ENCODE measurements at regions not wholly inside any gene's neighbourhood (a gene's known extent, or its start where the extent isn't known, plus 50 kb on each side); places are given as distances from the start of the nearest gene placed in this dataset.
"Not testable (repeated sequence)": the region's sequence is repeated elsewhere in the genome, so short reads cannot be mapped to it uniquely, and the experiment has no call there.

- not testable (repeated sequence) for H3K9me3 ChIP-seq (ENCODE audit: control insufficient read depth, insufficient read depth, low read length); H3K9ac ChIP-seq (ENCODE audit: low read depth, low read length); H3K4me1 ChIP-seq (ENCODE audit: control insufficient read depth, insufficient read depth, low read length); H3K36me3 ChIP-seq (ENCODE audit: control insufficient read depth, insufficient read depth, low read length); H3K27me3 ChIP-seq (ENCODE audit: control insufficient read depth, insufficient read depth, low read length); H3K4me3 ChIP-seq (ENCODE audit: low read depth, low read length); H3K27ac ChIP-seq (ENCODE audit: low read depth, low read length)
These were observed 562.4 kb upstream of the RAB6C start for GRCh38 chr2:129417041-129417440.

- Histone ChIP-seq H3K4me3 (ENCODE audit: low read depth, low read length) (no peak overlapping the region), H3K27ac (ENCODE audit: low read depth, low read length) (no peak overlapping the region), H3K27me3 (ENCODE audit: control insufficient read depth, insufficient read depth, low read length) (no peaks in the 10 kb centered on the region), H3K9me3 (ENCODE audit: control insufficient read depth, insufficient read depth, low read length) (no peaks in the 10 kb centered on the region), H3K4me1 (ENCODE audit: control insufficient read depth, insufficient read depth, low read length) (no peaks in the 10 kb centered on the region), H3K36me3 (ENCODE audit: control insufficient read depth, insufficient read depth, low read length) (no peaks in the 10 kb centered on the region), H3K9ac (ENCODE audit: low read depth, low read length) (no peak overlapping the region)
These were observed 557.4 kb upstream of the RAB6C start for GRCh38 chr2:129422028-129422427.

- Histone ChIP-seq H3K36me3 (ENCODE audit: control insufficient read depth, insufficient read depth, low read length) (no peaks in the 10 kb centered on the region), H3K9ac (ENCODE audit: low read depth, low read length) (no peak overlapping the region), H3K9me3 (ENCODE audit: control insufficient read depth, insufficient read depth, low read length) (no peaks in the 10 kb centered on the region), H3K4me3 (ENCODE audit: low read depth, low read length) (no peak overlapping the region), H3K27ac (ENCODE audit: low read depth, low read length) (no peak overlapping the region), H3K4me1 (ENCODE audit: control insufficient read depth, insufficient read depth, low read length) (no peaks in the 10 kb centered on the region), H3K27me3 (ENCODE audit: control insufficient read depth, insufficient read depth, low read length) (no peaks in the 10 kb centered on the region)
These were observed 551.3 kb upstream of the RAB6C start for GRCh38 chr2:129428086-129428660.

- no peaks in the 10 kb centered on the region for H3K36me3 ChIP-seq (ENCODE audit: control insufficient read depth, insufficient read depth, low read length)
- H3K9ac ChIP-seq (ENCODE audit: low read depth, low read length) = no peak overlapping the region
- H3K4me1 ChIP-seq (ENCODE audit: control insufficient read depth, insufficient read depth, low read length) = no peaks in the 10 kb centered on the region
- no peaks in the 10 kb centered on the region for H3K9me3 ChIP-seq (ENCODE audit: control insufficient read depth, insufficient read depth, low read length)
- no peak overlapping the region for H3K27ac ChIP-seq (ENCODE audit: low read depth, low read length)
- no peaks in the 10 kb centered on the region for H3K27me3 ChIP-seq (ENCODE audit: control insufficient read depth, insufficient read depth, low read length)
- no peak overlapping the region for H3K4me3 ChIP-seq (ENCODE audit: low read depth, low read length)
These were observed 548.6 kb upstream of the RAB6C start for GRCh38 chr2:129430911-129431310.

- Histone ChIP-seq H3K9ac (ENCODE audit: low read depth, low read length) (no peak overlapping the region), H3K4me1 (ENCODE audit: control insufficient read depth, insufficient read depth, low read length) (no peaks in the 10 kb centered on the region), H3K4me3 (ENCODE audit: low read depth, low read length) (no peak overlapping the region), H3K27me3 (ENCODE audit: control insufficient read depth, insufficient read depth, low read length) (no peaks in the 10 kb centered on the region), H3K27ac (ENCODE audit: low read depth, low read length) (no peak overlapping the region), H3K36me3 (ENCODE audit: control insufficient read depth, insufficient read depth, low read length) (no peaks in the 10 kb centered on the region), H3K9me3 (ENCODE audit: control insufficient read depth, insufficient read depth, low read length) (no peaks in the 10 kb centered on the region)
These were observed 547.6 kb upstream of the RAB6C start for GRCh38 chr2:129431881-129432280.

GRCh38 chr2:129436809-129437208 lies 542.7 kb upstream of the RAB6C start:
- H3K9me3 ChIP-seq (ENCODE audit: control insufficient read depth, insufficient read depth, low read length) = no peaks in the 10 kb centered on the region
- no peaks in the 10 kb centered on the region for H3K36me3 ChIP-seq (ENCODE audit: control insufficient read depth, insufficient read depth, low read length)
- H3K27ac ChIP-seq (ENCODE audit: low read depth, low read length) = no peak overlapping the region
- H3K4me3 ChIP-seq (ENCODE audit: low read depth, low read length) = no peak overlapping the region
- H3K9ac ChIP-seq (ENCODE audit: low read depth, low read length) = no peak overlapping the region
- H3K27me3 ChIP-seq (ENCODE audit: control insufficient read depth, insufficient read depth, low read length) = no peaks in the 10 kb centered on the region
- no peaks in the 10 kb centered on the region for H3K4me1 ChIP-seq (ENCODE audit: control insufficient read depth, insufficient read depth, low read length)

GRCh38 chr2:129437725-129438124 lies 541.7 kb upstream of the RAB6C start:
- Histone ChIP-seq H3K9me3 (ENCODE audit: control insufficient read depth, insufficient read depth, low read length) (no peaks in the 10 kb centered on the region), H3K36me3 (ENCODE audit: control insufficient read depth, insufficient read depth, low read length) (no peaks in the 10 kb centered on the region)

GRCh38 chr2:129438501-129439057 lies 540.9 kb upstream of the RAB6C start:
- H3K9me3 ChIP-seq (ENCODE audit: control insufficient read depth, insufficient read depth, low read length) = no peaks in the 10 kb centered on the region
- no peak overlapping the region for H3K9ac ChIP-seq (ENCODE audit: low read depth, low read length)
- no peak overlapping the region for H3K27ac ChIP-seq (ENCODE audit: low read depth, low read length)
- H3K36me3 ChIP-seq (ENCODE audit: control insufficient read depth, insufficient read depth, low read length) = no peaks in the 10 kb centered on the region
- no peaks in the 10 kb centered on the region for H3K4me1 ChIP-seq (ENCODE audit: control insufficient read depth, insufficient read depth, low read length)
- no peak overlapping the region for H3K4me3 ChIP-seq (ENCODE audit: low read depth, low read length)
- no peaks in the 10 kb centered on the region for H3K27me3 ChIP-seq (ENCODE audit: control insufficient read depth, insufficient read depth, low read length)

More at GRCh38 chr2:129437725-129438124, 541.7 kb upstream of the RAB6C start:
- Histone ChIP-seq H3K27me3 (ENCODE audit: control insufficient read depth, insufficient read depth, low read length) (no peaks in the 10 kb centered on the region), H3K27ac (ENCODE audit: low read depth, low read length) (no peak overlapping the region), H3K4me3 (ENCODE audit: low read depth, low read length) (no peak overlapping the region), H3K4me1 (ENCODE audit: control insufficient read depth, insufficient read depth, low read length) (no peaks in the 10 kb centered on the region), H3K9ac (ENCODE audit: low read depth, low read length) (no peak overlapping the region)

- H3K9me3 ChIP-seq (ENCODE audit: control insufficient read depth, insufficient read depth, low read length) = no peaks in the 10 kb centered on the region
- no peak overlapping the region for H3K4me3 ChIP-seq (ENCODE audit: low read depth, low read length)
- no peaks in the 10 kb centered on the region for H3K4me1 ChIP-seq (ENCODE audit: control insufficient read depth, insufficient read depth, low read length)
- no peak overlapping the region for H3K9ac ChIP-seq (ENCODE audit: low read depth, low read length)
- H3K36me3 ChIP-seq (ENCODE audit: control insufficient read depth, insufficient read depth, low read length) = no peaks in the 10 kb centered on the region
- H3K27me3 ChIP-seq (ENCODE audit: control insufficient read depth, insufficient read depth, low read length) = no peaks in the 10 kb centered on the region
- H3K27ac ChIP-seq (ENCODE audit: low read depth, low read length) = no peak overlapping the region
These were observed 539.8 kb upstream of the RAB6C start for GRCh38 chr2:129439406-129440302.

GRCh38 chr2:129441610-129442009 lies 537.9 kb upstream of the RAB6C start:
- H3K4me1 ChIP-seq (ENCODE audit: control insufficient read depth, insufficient read depth, low read length) = no peaks in the 10 kb centered on the region
- H3K27ac ChIP-seq (ENCODE audit: low read depth, low read length) = no peak overlapping the region
- no peaks in the 10 kb centered on the region for H3K9me3 ChIP-seq (ENCODE audit: control insufficient read depth, insufficient read depth, low read length)
- H3K36me3 ChIP-seq (ENCODE audit: control insufficient read depth, insufficient read depth, low read length) = no peaks in the 10 kb centered on the region
- no peak overlapping the region for H3K9ac ChIP-seq (ENCODE audit: low read depth, low read length)
- no peaks in the 10 kb centered on the region for H3K27me3 ChIP-seq (ENCODE audit: control insufficient read depth, insufficient read depth, low read length)
- no peak overlapping the region for H3K4me3 ChIP-seq (ENCODE audit: low read depth, low read length)

- H3K36me3 ChIP-seq (ENCODE audit: control insufficient read depth, insufficient read depth, low read length) = no peaks in the 10 kb centered on the region
- H3K4me3 ChIP-seq (ENCODE audit: low read depth, low read length) = no peak overlapping the region
- no peaks in the 10 kb centered on the region for H3K27me3 ChIP-seq (ENCODE audit: control insufficient read depth, insufficient read depth, low read length)
- H3K9me3 ChIP-seq (ENCODE audit: control insufficient read depth, insufficient read depth, low read length) = no peaks in the 10 kb centered on the region
- no peaks in the 10 kb centered on the region for H3K4me1 ChIP-seq (ENCODE audit: control insufficient read depth, insufficient read depth, low read length)
- no peak overlapping the region for H3K27ac ChIP-seq (ENCODE audit: low read depth, low read length)
- H3K9ac ChIP-seq (ENCODE audit: low read depth, low read length) = no peak overlapping the region
These were observed 536.1 kb upstream of the RAB6C start for GRCh38 chr2:129443235-129443864.
